HepG2 (cell line): ENCODE measurements at regions not wholly inside any gene's neighbourhood (a gene's known extent, or its start where the extent isn't known, plus 50 kb on each side); places are given as distances from the start of the nearest gene placed in this dataset.
A peak's percentile ranks its signal among the peaks of the same experiment; 100 is the strongest.

ENCODE experiments used
- ARHGAP35 ChIP-seq: sonication (generic); formaldehyde crosslinking; IDR thresholded peaks from 2 replicates; pipeline ENCODE4 v1.9.0; 2022; ENCODE audit warnings: mild to moderate bottlenecking, inconsistent platforms, moderate library complexity, missing genetic modification reagents, borderline replicate concordance
- FOSL2 ChIP-seq: sonication (generic); formaldehyde crosslinking; IDR thresholded peaks from 2 replicates; pipeline ENCODE4 v1.4.0; 2020; ENCODE audit warnings: missing genetic modification reagents
- FOXC1 ChIP-seq: sonication (generic); formaldehyde crosslinking; IDR thresholded peaks from 2 replicates; pipeline ENCODE4 v1.8.0; 2022; ENCODE audit warnings: mild to moderate bottlenecking, missing genetic modification reagents, borderline replicate concordance
- GFI1 ChIP-seq: sonication (generic); formaldehyde crosslinking; IDR thresholded peaks from 2 replicates; pipeline ENCODE4 v1.5.0; 2020; ENCODE audit warnings: missing genetic modification reagents, mild to moderate bottlenecking, borderline replicate concordance
- IKZF4 ChIP-seq: sonication (generic); formaldehyde crosslinking; IDR thresholded peaks from 2 replicates; pipeline ENCODE4 v1.5.1; 2020; ENCODE audit warnings: borderline replicate concordance, mild to moderate bottlenecking, low read depth, missing genetic modification reagents; ENCODE audit errors: not compliant biosample characterization
- JDP2 ChIP-seq: sonication (generic); formaldehyde crosslinking; IDR thresholded peaks from 2 replicates; pipeline ENCODE4 v1.8.1; 2022; ENCODE audit warnings: missing genetic modification reagents, borderline replicate concordance
- JUN ChIP-seq: sonication (generic); formaldehyde crosslinking; IDR thresholded peaks from 2 replicates; pipeline ENCODE4 v1.4.0; 2020; ENCODE audit warnings: mild to moderate bottlenecking, missing genetic modification reagents
- JUNB ChIP-seq: sonication (generic); formaldehyde crosslinking; IDR thresholded peaks from 2 replicates; pipeline ENCODE4 v1.8.0; 2022; ENCODE audit warnings: missing genetic modification reagents, mild to moderate bottlenecking, borderline replicate concordance
- NFIB ChIP-seq: sonication (generic); formaldehyde crosslinking; IDR thresholded peaks from 2 replicates; pipeline ENCODE4 v1.9.0; 2021; ENCODE audit warnings: missing genetic modification reagents, mild to moderate bottlenecking, borderline replicate concordance
- RBM22 ChIP-seq: fragments of 200-400 bp; formaldehyde crosslinking; optimal IDR thresholded peaks from 2 replicates; pipeline ENCODE3; 2017; ENCODE audit warnings: mild to moderate bottlenecking, low read length, moderate library complexity
- SUZ12 ChIP-seq: fragments of 150-350 bp; IDR thresholded peaks from 2 replicates; pipeline ENCODE4 v1.6.1; 2014; ENCODE audit warnings: low read depth, low read length
- ZNF367 ChIP-seq: sonication (generic); formaldehyde crosslinking; IDR thresholded peaks from 2 replicates; pipeline ENCODE4 v1.4.0; 2020; ENCODE audit warnings: missing genetic modification reagents, borderline replicate concordance
- TF ChIP-seq, protein P1 (sequence below): sonication (generic); formaldehyde crosslinking; IDR thresholded peaks from 2 replicates; pipeline ENCODE4 v1.5.0; 2020; ENCODE audit warnings: mild to moderate bottlenecking, missing genetic modification reagents, borderline replicate concordance
- TF ChIP-seq, protein P2 (sequence below): sonication (generic); formaldehyde crosslinking; IDR thresholded peaks from 2 replicates; pipeline ENCODE4 v1.4.0; 2020; ENCODE audit warnings: mild to moderate bottlenecking, missing genetic modification reagents
- TF ChIP-seq, protein P3 (sequence below): sonication (generic); formaldehyde crosslinking; IDR thresholded peaks from 2 replicates; pipeline ENCODE4 v1.4.0; 2020; ENCODE audit warnings: mild to moderate bottlenecking, missing genetic modification reagents, borderline replicate concordance
- TF ChIP-seq, protein P4 (sequence below): sonication (generic); formaldehyde crosslinking; IDR thresholded peaks from 2 replicates; pipeline ENCODE4 v1.4.0; 2020; ENCODE audit warnings: missing genetic modification reagents

DNA sequence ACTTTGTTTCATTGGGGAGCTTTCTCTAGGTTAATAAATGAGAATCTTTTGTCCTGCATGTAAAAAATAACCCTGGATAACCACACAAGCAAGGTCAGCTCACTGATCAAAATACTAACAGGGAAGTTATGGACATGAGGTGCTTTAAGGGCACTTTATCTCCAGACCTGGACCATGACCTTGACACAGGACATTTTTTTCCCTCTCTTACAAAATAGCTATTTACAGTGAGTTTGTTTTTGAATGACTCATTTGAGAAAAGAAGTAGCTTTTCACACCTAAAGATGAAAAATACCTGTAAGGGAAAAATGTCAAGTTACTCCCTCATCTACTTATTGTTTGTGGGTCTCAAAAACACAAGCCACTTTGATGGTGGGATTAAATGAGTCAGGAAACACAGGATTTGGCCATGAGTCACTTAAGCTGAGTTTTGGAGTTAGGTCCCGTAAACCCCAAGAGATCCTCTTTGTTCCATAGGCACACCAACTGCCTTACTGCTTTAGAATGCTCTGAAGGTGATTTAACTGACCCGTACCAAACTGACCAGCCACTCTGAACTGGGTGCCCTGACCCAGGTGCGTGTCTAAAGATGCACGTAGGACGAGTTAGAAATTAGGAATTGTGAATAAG lies 479.3 kb upstream of the NXPH2 start (continued):
- no peak for TF ChIP-seq FOXC1 (CRISPR knock-in tag)
- peak; percentile 90 for TF ChIP-seq FOSL2 (CRISPR knock-in tag)
- TF ChIP-seq SUZ12 = no peak
- TF ChIP-seq, protein P1, sequence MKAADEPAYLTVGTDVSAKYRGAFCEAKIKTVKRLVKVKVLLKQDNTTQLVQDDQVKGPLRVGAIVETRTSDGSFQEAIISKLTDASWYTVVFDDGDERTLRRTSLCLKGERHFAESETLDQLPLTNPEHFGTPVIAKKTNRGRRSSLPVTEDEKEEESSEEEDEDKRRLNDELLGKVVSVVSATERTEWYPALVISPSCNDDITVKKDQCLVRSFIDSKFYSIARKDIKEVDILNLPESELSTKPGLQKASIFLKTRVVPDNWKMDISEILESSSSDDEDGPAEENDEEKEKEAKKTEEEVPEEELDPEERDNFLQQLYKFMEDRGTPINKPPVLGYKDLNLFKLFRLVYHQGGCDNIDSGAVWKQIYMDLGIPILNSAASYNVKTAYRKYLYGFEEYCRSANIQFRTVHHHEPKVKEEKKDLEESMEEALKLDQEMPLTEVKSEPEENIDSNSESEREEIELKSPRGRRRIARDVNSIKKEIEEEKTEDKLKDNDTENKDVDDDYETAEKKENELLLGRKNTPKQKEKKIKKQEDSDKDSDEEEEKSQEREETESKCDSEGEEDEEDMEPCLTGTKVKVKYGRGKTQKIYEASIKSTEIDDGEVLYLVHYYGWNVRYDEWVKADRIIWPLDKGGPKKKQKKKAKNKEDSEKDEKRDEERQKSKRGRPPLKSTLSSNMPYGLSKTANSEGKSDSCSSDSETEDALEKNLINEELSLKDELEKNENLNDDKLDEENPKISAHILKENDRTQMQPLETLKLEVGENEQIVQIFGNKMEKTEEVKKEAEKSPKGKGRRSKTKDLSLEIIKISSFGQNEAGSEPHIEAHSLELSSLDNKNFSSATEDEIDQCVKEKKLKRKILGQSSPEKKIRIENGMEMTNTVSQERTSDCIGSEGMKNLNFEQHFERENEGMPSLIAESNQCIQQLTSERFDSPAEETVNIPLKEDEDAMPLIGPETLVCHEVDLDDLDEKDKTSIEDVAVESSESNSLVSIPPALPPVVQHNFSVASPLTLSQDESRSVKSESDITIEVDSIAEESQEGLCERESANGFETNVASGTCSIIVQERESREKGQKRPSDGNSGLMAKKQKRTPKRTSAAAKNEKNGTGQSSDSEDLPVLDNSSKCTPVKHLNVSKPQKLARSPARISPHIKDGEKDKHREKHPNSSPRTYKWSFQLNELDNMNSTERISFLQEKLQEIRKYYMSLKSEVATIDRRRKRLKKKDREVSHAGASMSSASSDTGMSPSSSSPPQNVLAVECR (CRISPR knock-in tag) = no peak
- TF ChIP-seq ZNF367 = no peak
- no peak for TF ChIP-seq NFIB (CRISPR knock-in tag)
- TF ChIP-seq, protein P2, sequence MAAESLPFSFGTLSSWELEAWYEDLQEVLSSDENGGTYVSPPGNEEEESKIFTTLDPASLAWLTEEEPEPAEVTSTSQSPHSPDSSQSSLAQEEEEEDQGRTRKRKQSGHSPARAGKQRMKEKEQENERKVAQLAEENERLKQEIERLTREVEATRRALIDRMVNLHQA (CRISPR knock-in tag) = no peak
- TF ChIP-seq RBM22 = no peak
- no peak for TF ChIP-seq ARHGAP35
- TF ChIP-seq GFI1 (CRISPR knock-in tag) = peak; percentile 21; the same call in 1 of the 2 replicates
- TF ChIP-seq, protein P3, sequence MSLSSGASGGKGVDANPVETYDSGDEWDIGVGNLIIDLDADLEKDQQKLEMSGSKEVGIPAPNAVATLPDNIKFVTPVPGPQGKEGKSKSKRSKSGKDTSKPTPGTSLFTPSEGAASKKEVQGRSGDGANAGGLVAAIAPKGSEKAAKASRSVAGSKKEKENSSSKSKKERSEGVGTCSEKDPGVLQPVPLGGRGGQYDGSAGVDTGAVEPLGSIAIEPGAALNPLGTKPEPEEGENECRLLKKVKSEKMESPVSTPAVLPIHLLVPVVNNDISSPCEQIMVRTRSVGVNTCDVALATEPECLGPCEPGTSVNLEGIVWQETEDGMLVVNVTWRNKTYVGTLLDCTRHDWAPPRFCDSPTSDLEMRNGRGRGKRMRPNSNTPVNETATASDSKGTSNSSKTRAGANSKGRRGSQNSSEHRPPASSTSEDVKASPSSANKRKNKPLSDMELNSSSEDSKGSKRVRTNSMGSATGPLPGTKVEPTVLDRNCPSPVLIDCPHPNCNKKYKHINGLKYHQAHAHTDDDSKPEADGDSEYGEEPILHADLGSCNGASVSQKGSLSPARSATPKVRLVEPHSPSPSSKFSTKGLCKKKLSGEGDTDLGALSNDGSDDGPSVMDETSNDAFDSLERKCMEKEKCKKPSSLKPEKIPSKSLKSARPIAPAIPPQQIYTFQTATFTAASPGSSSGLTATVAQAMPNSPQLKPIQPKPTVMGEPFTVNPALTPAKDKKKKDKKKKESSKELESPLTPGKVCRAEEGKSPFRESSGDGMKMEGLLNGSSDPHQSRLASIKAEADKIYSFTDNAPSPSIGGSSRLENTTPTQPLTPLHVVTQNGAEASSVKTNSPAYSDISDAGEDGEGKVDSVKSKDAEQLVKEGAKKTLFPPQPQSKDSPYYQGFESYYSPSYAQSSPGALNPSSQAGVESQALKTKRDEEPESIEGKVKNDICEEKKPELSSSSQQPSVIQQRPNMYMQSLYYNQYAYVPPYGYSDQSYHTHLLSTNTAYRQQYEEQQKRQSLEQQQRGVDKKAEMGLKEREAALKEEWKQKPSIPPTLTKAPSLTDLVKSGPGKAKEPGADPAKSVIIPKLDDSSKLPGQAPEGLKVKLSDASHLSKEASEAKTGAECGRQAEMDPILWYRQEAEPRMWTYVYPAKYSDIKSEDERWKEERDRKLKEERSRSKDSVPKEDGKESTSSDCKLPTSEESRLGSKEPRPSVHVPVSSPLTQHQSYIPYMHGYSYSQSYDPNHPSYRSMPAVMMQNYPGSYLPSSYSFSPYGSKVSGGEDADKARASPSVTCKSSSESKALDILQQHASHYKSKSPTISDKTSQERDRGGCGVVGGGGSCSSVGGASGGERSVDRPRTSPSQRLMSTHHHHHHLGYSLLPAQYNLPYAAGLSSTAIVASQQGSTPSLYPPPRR (CRISPR knock-in tag) = peak; percentile 65; the same call in 1 of the 2 replicates
- TF ChIP-seq JDP2 (CRISPR knock-in tag) = no peak
- TF ChIP-seq, protein P4, sequence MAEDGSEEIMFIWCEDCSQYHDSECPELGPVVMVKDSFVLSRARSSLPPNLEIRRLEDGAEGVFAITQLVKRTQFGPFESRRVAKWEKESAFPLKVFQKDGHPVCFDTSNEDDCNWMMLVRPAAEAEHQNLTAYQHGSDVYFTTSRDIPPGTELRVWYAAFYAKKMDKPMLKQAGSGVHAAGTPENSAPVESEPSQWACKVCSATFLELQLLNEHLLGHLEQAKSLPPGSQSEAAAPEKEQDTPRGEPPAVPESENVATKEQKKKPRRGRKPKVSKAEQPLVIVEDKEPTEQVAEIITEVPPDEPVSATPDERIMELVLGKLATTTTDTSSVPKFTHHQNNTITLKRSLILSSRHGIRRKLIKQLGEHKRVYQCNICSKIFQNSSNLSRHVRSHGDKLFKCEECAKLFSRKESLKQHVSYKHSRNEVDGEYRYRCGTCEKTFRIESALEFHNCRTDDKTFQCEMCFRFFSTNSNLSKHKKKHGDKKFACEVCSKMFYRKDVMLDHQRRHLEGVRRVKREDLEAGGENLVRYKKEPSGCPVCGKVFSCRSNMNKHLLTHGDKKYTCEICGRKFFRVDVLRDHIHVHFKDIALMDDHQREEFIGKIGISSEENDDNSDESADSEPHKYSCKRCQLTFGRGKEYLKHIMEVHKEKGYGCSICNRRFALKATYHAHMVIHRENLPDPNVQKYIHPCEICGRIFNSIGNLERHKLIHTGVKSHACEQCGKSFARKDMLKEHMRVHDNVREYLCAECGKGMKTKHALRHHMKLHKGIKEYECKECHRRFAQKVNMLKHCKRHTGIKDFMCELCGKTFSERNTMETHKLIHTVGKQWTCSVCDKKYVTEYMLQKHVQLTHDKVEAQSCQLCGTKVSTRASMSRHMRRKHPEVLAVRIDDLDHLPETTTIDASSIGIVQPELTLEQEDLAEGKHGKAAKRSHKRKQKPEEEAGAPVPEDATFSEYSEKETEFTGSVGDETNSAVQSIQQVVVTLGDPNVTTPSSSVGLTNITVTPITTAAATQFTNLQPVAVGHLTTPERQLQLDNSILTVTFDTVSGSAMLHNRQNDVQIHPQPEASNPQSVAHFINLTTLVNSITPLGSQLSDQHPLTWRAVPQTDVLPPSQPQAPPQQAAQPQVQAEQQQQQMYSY (CRISPR knock-in tag) = no peak
- peak; percentile 64; the same call in 1 of the 2 replicates for TF ChIP-seq JUNB (CRISPR knock-in tag)
- no peak for TF ChIP-seq IKZF4
- TF ChIP-seq JUN (CRISPR knock-in tag) = peak; percentile 83
